Bronchial epithelial cell (primary cell): ENCODE measurements at regions not wholly inside any gene's neighbourhood (a gene's known extent, or its start where the extent isn't known, plus 50 kb on each side); places are given as distances from the start of the nearest gene placed in this dataset.

Experiments
- DNase-seq: peaks from one replicate; pipeline ENCODE4 v3.0.0-alpha.2; 2010; ENCODE audit warnings: low read depth
- FAIRE-seq: peaks from 2 replicates; lab custom pipeline; 2011; peaks lifted over from hg19 to GRCh38; lab: Jason Lieb, UNC
- H3K27me3 ChIP-seq: 2 replicates; pipeline ENCODE4 v1.5.1; 2011; ENCODE audit warnings: low read length; ENCODE audit not compliant: control insufficient read depth, insufficient read depth
- H3K36me3 ChIP-seq: 2 replicates; pipeline ENCODE4 v1.5.1; 2011; ENCODE audit warnings: low read length; ENCODE audit not compliant: control insufficient read depth, insufficient read depth
- H3K4me3 ChIP-seq: 2 replicates; pipeline ENCODE4 v1.5.1; 2011; ENCODE audit warnings: mild to moderate bottlenecking, low read depth, low read length, control low read depth
- TF ChIP-seq, protein P1 (sequence below): IDR thresholded peaks from 2 replicates; pipeline ENCODE4 v1.5.1; 2011; ENCODE audit warnings: mild to moderate bottlenecking, moderate library complexity, low read length, control low read depth, inconsistent platforms; ENCODE audit not compliant: insufficient read depth, severe bottlenecking

DNA sequence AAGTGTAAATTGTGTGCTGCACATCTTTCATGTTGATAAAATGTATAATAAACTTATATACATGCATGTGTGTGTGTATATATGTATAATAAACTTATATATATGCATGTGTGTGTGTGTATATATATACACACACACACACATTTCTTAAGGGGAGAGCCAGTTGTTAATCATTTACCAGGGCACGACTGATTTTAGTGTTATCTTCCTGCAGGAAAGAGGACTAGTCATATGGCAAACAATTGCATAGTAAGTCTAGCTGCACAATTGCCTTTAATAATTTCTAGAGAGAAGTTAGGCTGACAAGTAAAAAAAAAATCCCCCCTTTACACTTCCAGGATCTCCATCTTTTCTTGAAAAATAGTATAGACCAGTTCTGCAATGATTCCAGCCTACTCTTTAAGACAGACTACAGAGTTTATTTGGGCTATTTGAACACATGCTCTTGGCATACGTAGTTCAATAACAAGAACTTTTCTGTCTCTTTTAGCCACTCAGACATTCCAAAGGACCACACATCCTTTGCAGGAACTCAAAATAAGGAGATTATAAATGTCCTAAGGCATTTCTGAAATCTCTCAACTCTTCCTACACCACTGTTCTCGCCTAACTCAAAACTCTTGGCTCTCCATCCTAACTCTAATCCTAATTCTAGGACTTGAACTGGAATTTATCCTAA, 163.6 kb upstream of the SETMAR start:
- FAIRE-seq, result no peak
- Histone ChIP-seq H3K27me3 (no peaks in the 10 kb centered on the region), H3K4me3 (no peak overlapping the region), H3K36me3 (no peaks in the 10 kb centered on the region)
- TF ChIP-seq, protein P1, sequence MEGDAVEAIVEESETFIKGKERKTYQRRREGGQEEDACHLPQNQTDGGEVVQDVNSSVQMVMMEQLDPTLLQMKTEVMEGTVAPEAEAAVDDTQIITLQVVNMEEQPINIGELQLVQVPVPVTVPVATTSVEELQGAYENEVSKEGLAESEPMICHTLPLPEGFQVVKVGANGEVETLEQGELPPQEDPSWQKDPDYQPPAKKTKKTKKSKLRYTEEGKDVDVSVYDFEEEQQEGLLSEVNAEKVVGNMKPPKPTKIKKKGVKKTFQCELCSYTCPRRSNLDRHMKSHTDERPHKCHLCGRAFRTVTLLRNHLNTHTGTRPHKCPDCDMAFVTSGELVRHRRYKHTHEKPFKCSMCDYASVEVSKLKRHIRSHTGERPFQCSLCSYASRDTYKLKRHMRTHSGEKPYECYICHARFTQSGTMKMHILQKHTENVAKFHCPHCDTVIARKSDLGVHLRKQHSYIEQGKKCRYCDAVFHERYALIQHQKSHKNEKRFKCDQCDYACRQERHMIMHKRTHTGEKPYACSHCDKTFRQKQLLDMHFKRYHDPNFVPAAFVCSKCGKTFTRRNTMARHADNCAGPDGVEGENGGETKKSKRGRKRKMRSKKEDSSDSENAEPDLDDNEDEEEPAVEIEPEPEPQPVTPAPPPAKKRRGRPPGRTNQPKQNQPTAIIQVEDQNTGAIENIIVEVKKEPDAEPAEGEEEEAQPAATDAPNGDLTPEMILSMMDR, result no peak
- no peak for DNase-seq

DNA sequence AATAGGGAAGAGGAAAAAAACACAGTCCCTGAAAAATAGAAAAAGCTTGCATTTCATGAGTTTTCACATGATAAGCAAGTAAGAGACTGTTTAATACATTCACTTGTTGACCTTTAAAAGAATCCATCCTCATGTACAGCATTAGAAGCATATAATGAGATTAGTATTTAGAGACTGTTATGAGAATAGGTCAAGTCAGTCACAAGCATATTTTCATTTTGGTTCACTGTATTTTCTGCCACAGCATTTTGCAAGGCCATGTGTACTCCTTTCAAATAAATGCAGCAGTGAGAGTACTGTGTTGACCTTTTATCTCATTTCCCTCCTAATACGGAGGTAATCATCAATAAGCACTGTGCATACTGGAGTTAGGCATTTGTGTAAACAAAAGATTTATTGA, 162.2 kb upstream of the SETMAR start:
- no peak for FAIRE-seq

DNA sequence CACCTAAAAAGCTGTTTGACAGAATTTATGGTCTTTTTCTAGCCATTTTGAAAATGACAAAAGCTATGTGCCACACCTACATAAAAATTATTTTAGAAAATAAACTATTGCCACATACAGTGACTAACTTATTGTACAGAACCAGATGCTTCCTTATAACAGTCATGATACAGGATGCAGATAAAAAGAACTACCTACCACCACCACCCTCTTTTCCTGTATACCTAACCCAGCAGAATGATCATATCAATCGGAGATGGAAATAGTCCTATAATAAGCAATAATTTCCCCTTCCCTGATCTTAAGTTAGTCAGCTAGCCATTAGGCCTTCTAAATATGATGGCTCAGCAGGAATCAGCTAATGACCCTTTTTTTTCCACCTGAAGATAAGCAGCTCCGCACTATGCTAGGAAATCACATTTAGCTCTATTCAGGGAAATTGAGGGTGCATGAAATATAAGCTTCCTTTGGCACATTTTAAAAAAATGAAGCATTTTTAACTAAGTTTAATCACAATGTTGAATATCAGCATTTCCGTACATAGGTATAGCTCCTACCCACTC, 155.5 kb upstream of the SETMAR start:
- Histone ChIP-seq H3K4me3 (no peak overlapping the region), H3K36me3 (no peaks in the 10 kb centered on the region), H3K27me3 (no peaks in the 10 kb centered on the region)
- TF ChIP-seq, protein P1, result no peak
- FAIRE-seq, result no peak
- DNase-seq, result no peak

More for the DNA sequence above, 162.2 kb upstream of the SETMAR start:
- TF ChIP-seq, protein P1, result no peak
- DNase-seq, result no peak
- H3K27me3 ChIP-seq, result no peaks in the 10 kb centered on the region
- H3K4me3 ChIP-seq, result no peak overlapping the region
- H3K36me3 ChIP-seq, result no peaks in the 10 kb centered on the region

DNA sequence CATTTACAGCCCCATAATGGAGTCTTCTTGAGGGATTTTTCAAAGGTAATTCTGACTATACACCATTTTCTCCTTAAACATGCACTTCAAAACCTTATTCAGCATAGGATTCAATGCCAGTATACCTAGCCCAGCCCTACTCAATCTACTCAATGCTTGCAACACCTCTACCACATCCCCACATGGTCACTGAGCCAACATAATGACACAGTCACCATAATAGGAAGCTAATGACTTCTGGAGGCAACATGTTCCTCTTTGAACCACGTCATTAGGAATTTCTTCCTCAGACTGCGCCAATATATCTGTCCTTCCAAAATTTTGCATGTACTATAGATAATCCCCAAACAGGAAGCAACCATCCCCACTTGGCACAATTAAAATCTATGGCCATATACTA, 153.9 kb upstream of the SETMAR start:
- Histone ChIP-seq H3K36me3 (no peaks in the 10 kb centered on the region), H3K4me3 (no peak overlapping the region), H3K27me3 (no peaks in the 10 kb centered on the region)
- DNase-seq, result no peak
- TF ChIP-seq, protein P1, result no peak
- FAIRE-seq, result no peak

DNA sequence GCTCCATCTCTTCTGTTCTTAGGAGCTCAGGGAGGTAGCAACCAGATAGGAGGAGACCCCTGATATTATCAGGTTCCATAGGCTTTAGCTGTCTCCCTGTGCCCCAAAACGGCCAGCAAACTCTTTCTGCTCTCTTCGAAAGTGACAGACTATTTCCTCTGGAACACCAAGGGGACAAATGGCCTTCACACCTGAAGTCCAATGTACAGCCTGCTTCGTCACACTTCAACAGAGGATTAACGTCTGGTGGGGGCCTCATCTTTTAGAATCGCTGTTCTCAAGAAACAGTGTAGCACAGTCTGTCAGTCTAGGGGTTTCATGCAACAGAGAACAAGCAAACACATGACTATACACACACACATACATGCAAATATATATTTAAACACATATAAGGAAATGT, 152.4 kb upstream of the SETMAR start:
- no peak for FAIRE-seq
- no peaks in the 10 kb centered on the region for H3K36me3 ChIP-seq
- H3K27me3 ChIP-seq, result no peaks in the 10 kb centered on the region
- DNase-seq, result no peak
- TF ChIP-seq, protein P1, result no peak
- no peak overlapping the region for H3K4me3 ChIP-seq
